ENCODE measurements at regions not wholly inside any gene's neighbourhood (a gene's known extent, or its start where the extent isn't known, plus 50 kb on each side); places are given as distances from the start of the nearest gene placed in this dataset.

- Histone ChIP-seq H3K4me3 (ENCODE audit: extremely low read depth in 1 of 4, insufficient read depth in 2 of 4, low read depth in 3 of 4, low read length in 4 of 4) (no peak overlapping the region), H4K5ac (ENCODE audit: insufficient read length, low read depth, low read length) (no peak overlapping the region), H2BK15ac (ENCODE audit: low read length) (no peak overlapping the region), H3K27me3 (replicated peaks in 1 of 4; ENCODE audit: control insufficient read depth in 3 of 4, extremely low read depth in 1 of 4, insufficient read depth in 3 of 4, low read length in 3 of 4) (no peaks in the 10 kb centered on the region), H2BK20ac (ENCODE audit: low read length) (no peak overlapping the region), H2AK5ac (ENCODE audit: low read depth, low read length) (no peak overlapping the region), H3K27ac (ENCODE audit: low read depth, low read length) (no peak overlapping the region), H2BK120ac (replicated peaks; ENCODE audit: low read depth, low read length) (no peak overlapping the region), H4K91ac (replicated peaks; ENCODE audit: insufficient read length, low read length) (no peak overlapping the region), H2BK5ac (ENCODE audit: low read depth, low read length) (no peak overlapping the region), H3K9ac (replicated peaks in 1 of 4; ENCODE audit: extremely low read depth in 1 of 4, low read depth in 3 of 4, low read length in 3 of 4) (no peak overlapping the region), H4K20me1 (replicated peaks in 1 of 2; ENCODE audit: control insufficient read depth in 1 of 2, insufficient read depth in 2 of 2, low read length in 2 of 2) (no peaks in the 10 kb centered on the region), H3K4me1 (replicated peaks in 1 of 4; ENCODE audit: control insufficient read depth in 3 of 4, insufficient read depth in 4 of 4, low read length in 3 of 4) (peaks cover 0 to 3% (median 0%) of the 10 kb centered on the region in 4 experiments; a peak in 2 of 7 replicates), H2AFZ (ENCODE audit: low read length) (no peak overlapping the region), H3K56ac (replicated peaks; ENCODE audit: insufficient read length, low read depth, low read length) (no peak overlapping the region), H3K79me2 (ENCODE audit: control insufficient read depth in 1 of 2, insufficient read depth in 2 of 2, low read length in 2 of 2) (no peaks in the 10 kb centered on the region), H3K4ac (replicated peaks; ENCODE audit: insufficient read length, low read depth, low read length) (no peak overlapping the region), H4K8ac (ENCODE audit: extremely low read depth, insufficient read depth, low read length) (no peak overlapping the region), H3K4me2 (ENCODE audit: insufficient read depth in 1 of 2, low read depth in 2 of 2, low read length in 2 of 2) (no peak overlapping the region), H3K18ac (ENCODE audit: extremely low read depth, low read length) (no peak overlapping the region), H3K23ac (ENCODE audit: insufficient read length) (no peak overlapping the region), H3K14ac (ENCODE audit: insufficient read length) (no peak overlapping the region), H3K36me3 (ENCODE audit: control insufficient read depth in 2 of 4, insufficient read depth in 4 of 4, low read length in 3 of 4) (no peaks in the 10 kb centered on the region), H3K79me1 (ENCODE audit: low read depth, low read length) (no peaks in the 10 kb centered on the region), H2BK12ac (ENCODE audit: low read depth, low read length) (no peak overlapping the region), H3K9me3 (ENCODE audit: insufficient read depth in 2 of 2, low read depth in 1 of 2, low read length in 1 of 2) (peaks cover 13 to 16% of the 10 kb centered on the region in 2 experiments), H3K23me2 (ENCODE audit: low read depth, low read length) (no peaks in the 10 kb centered on the region)
- CTCF ChIA-PET (ENCODE audit: partially characterized antibody) = interaction anchor here (1.0 to 1.4 kb wide), 2 partner anchors 21 to 148 kb away, joined by 3 read pairs; no protein-coding TSS in a partner anchor
- no peak for TF ChIP-seq SP4 (IDR thresholded peaks at IDR 0.05; ENCODE audit: low read length)
- TF ChIP-seq ATF3 (IDR thresholded peaks at IDR 0.05; ENCODE audit: insufficient read depth, low read depth, low read length) = no peak
- TF ChIP-seq RFX5 (IDR thresholded peaks at IDR 0.05; ENCODE audit: borderline replicate concordance, low read depth, low read length) = no peak
- no peak for TF ChIP-seq POU5F1 (IDR thresholded peaks at IDR 0.05; ENCODE audit: low read depth, low read length)
- no peak for TF ChIP-seq KDM4A (IDR thresholded peaks at IDR 0.05; ENCODE audit: low read depth, low read length, severe bottlenecking)
- TF ChIP-seq CTBP2 (IDR thresholded peaks at IDR 0.05; ENCODE audit: borderline replicate concordance, insufficient read depth, insufficient read length, low read length) = no peak
- no peak for TF ChIP-seq ZNF274 (IDR thresholded peaks at IDR 0.05; ENCODE audit: borderline replicate concordance, extremely low read depth, low read length)
- no peak for TF ChIP-seq CBX8 (IDR thresholded peaks at IDR 0.05; ENCODE audit: borderline replicate concordance, low read depth, low read length)
- TF ChIP-seq TAF1 (IDR thresholded peaks at IDR 0.05; ENCODE audit: low read depth, low read length) = no peak
- no peak for TF ChIP-seq PHF8 (conservative IDR thresholded peaks at IDR 0.05; ENCODE audit: low read depth, low read length)
- FAIRE-seq = no peak
- POLR2A ChIA-PET (ENCODE audit: partially characterized antibody) = no interaction called here
- no peak for DNase-seq (ENCODE audit: low read depth in 1 of 2, low spot score in 2 of 2)
- WGBS, 2 experiments (ENCODE audit: extremely low coverage in 1 of 2, insufficient coverage in 1 of 2, insufficient read length in 1 of 2, insufficient replicate concordance in 2 of 2, low coverage in 1 of 2, low lambda C conversion rate in 2 of 2, missing lambda C conversion rate in 1 of 2) = 81% methylated on average over 9 of the region's 9 CpGs; no CpG with 5 or more reads in 1 of the 2 experiments
These were observed 234.3 kb downstream of the CDCA7 start for GRCh38 chr2:173588931-173589369.
